A549 (cell line): ENCODE measurements at regions not wholly inside any gene's neighbourhood (a gene's known extent, or its start where the extent isn't known, plus 50 kb on each side); places are given as distances from the start of the nearest gene placed in this dataset.

ENCODE experiments used
- ATAC-seq, 2 experiments: fragments of 200-7000 bp in 1 of 2; fragments of >200 bp in 1 of 2; cut with Nextera tagmentation in 1 of 2; cut with Tn5 transposase in 1 of 2; 3 replicates each; pipeline versions ENCODE4 v1.8.0 to v1.9.1; 2018 to 2020; ENCODE audit warnings: mild to moderate bottlenecking in 1 of 2, moderate library complexity in 1 of 2
- CTCF ChIA-PET: fragments of 300-600 bp; sonication (Branson Sonifier 250); formaldehyde crosslinking; extraction: SDS; loops from one replicate; lab custom pipeline; 2021; ENCODE audit warnings: antibody characterized with exemption, inconsistent platforms; lab: Yijun Ruan, JAX
- POLR2A ChIA-PET: fragments of 350-600 bp; formaldehyde crosslinking; extraction: SDS; loops from one replicate; lab custom pipeline; 2021; ENCODE audit warnings: antibody characterized with exemption, inconsistent platforms; lab: Yijun Ruan, JAX
- DNase-seq, 2 experiments: peaks; one replicate each; pipeline versions ENCODE4 v3.0.0 to v3.0.0-alpha.2; 2011 to 2016; ENCODE audit warnings: low read depth in 1 of 2, low spot score in 1 of 2
- FAIRE-seq: peaks from 2 replicates; lab custom pipeline; 2011; peaks lifted over from hg19 to GRCh38; lab: Jason Lieb, UNC
- H3K27ac ChIP-seq, 2 experiments: fragments of >200 bp; sonication (Bioruptor Twin); formaldehyde crosslinking; 3 replicates each; pipeline ENCODE4 v1.5.1; 2016 to 2017
- H3K4me1 ChIP-seq: fragments of >200 bp; sonication (Bioruptor Twin); formaldehyde crosslinking; 3 replicates; pipeline ENCODE4 v1.6.1; 2016
- H3K4me2 ChIP-seq: fragments of >200 bp; sonication (Bioruptor Twin); formaldehyde crosslinking; 3 replicates; pipeline ENCODE4 v1.6.1; 2016
- H3K4me3 ChIP-seq: fragments of >200 bp; sonication (Bioruptor Twin); formaldehyde crosslinking; 3 replicates; pipeline ENCODE4 v1.5.1; 2016
- H3K9me3 ChIP-seq: fragments of >200 bp; sonication (Bioruptor Twin); formaldehyde crosslinking; 3 replicates; pipeline ENCODE4 v1.6.1; 2016
- BCL3 ChIP-seq: fragments of >200 bp; sonication (Bioruptor Twin); formaldehyde crosslinking; IDR thresholded peaks from 3 replicates; pipeline ENCODE4 v1.6.1; 2016
- CBX2 ChIP-seq: fragments of 200-600 bp; sonication (generic); IDR thresholded peaks from 2 replicates; pipeline ENCODE4 v1.6.1; 2016; ENCODE audit warnings: low read depth, mild to moderate bottlenecking, borderline replicate concordance
- CHD4 ChIP-seq: fragments of 200-600 bp; sonication (generic); IDR thresholded peaks from 2 replicates; pipeline ENCODE4 v1.6.1; 2016; ENCODE audit warnings: antibody characterized with exemption, mild to moderate bottlenecking, borderline replicate concordance
- EHMT2 ChIP-seq: fragments of 200-600 bp; sonication (generic); IDR thresholded peaks from 2 replicates; pipeline ENCODE4 v1.6.1; 2016; ENCODE audit warnings: antibody characterized with exemption, low read depth, mild to moderate bottlenecking, moderate library complexity
- ESRRA ChIP-seq: fragments of 150-350 bp; IDR thresholded peaks from 2 replicates; pipeline ENCODE4 v1.6.1; 2014; ENCODE audit warnings: mild to moderate bottlenecking, low read length, borderline replicate concordance
- FOXS1 ChIP-seq: fragments of 250-450 bp; sonication (Bioruptor Pico); IDR thresholded peaks from 2 replicates; pipeline ENCODE4 v1.5.0; 2020; ENCODE audit warnings: mild to moderate bottlenecking, moderate library complexity
- HDAC2 ChIP-seq: fragments of 200-600 bp; sonication (generic); IDR thresholded peaks from 2 replicates; pipeline ENCODE4 v1.6.1; 2016
- HOXB5 ChIP-seq: fragments of 250-450 bp; sonication (Bioruptor Pico); IDR thresholded peaks from 2 replicates; pipeline ENCODE4 v1.5.0; 2020; ENCODE audit warnings: mild to moderate bottlenecking, moderate library complexity
- NFE2L2 ChIP-seq: fragments of 150-350 bp; conservative IDR thresholded peaks from 2 replicates; pipeline ENCODE4 v1.6.1; 2014; ENCODE audit warnings: low read length
- NR3C1 ChIP-seq: fragments of >200 bp; sonication (Bioruptor Twin); formaldehyde crosslinking; IDR thresholded peaks from 3 replicates; pipeline ENCODE4 v1.6.1; 2017
- POLR2A ChIP-seq: IDR thresholded peaks from 2 replicates; pipeline ENCODE4 v1.6.1; 2012; ENCODE audit warnings: mild to moderate bottlenecking, low read length
- RARB ChIP-seq: fragments of 250-450 bp; sonication (Bioruptor Pico); IDR thresholded peaks from 2 replicates; pipeline ENCODE4 v1.8.0; 2021; ENCODE audit warnings: mild to moderate bottlenecking, moderate library complexity
- SMC3 ChIP-seq: fragments of >200 bp; sonication (Bioruptor Twin); formaldehyde crosslinking; IDR thresholded peaks from 3 replicates; pipeline ENCODE4 v1.6.1; 2018; ENCODE audit warnings: inconsistent platforms
- TP53 ChIP-seq: fragments of 250-450 bp; sonication (Bioruptor Pico); IDR thresholded peaks from 2 replicates; pipeline ENCODE4 v1.5.0; 2021; ENCODE audit warnings: mild to moderate bottlenecking, moderate library complexity
- USF2 ChIP-seq: fragments of 450-650 bp; IDR thresholded peaks from 2 replicates; pipeline ENCODE4 v1.6.1; 2014; ENCODE audit warnings: antibody characterized with exemption
- WGBS: methylation state at CpG from one replicate; pipeline ENCODE4 v1.1.6; 2017; ENCODE audit errors: missing lambda C conversion rate; 5-methylcytosine and 5-hydroxymethylcytosine counted together
- TF ChIP-seq, protein P1 (sequence below): fragments of >200 bp; sonication (Bioruptor Twin); formaldehyde crosslinking; IDR thresholded peaks from 3 replicates; pipeline ENCODE4 v1.5.1; 2016
- TF ChIP-seq, protein P2 (sequence below): fragments of 250-450 bp; sonication (Bioruptor Pico); IDR thresholded peaks from 2 replicates; pipeline ENCODE4 v1.5.0; 2020; ENCODE audit warnings: low read depth, mild to moderate bottlenecking, moderate library complexity

DNA sequence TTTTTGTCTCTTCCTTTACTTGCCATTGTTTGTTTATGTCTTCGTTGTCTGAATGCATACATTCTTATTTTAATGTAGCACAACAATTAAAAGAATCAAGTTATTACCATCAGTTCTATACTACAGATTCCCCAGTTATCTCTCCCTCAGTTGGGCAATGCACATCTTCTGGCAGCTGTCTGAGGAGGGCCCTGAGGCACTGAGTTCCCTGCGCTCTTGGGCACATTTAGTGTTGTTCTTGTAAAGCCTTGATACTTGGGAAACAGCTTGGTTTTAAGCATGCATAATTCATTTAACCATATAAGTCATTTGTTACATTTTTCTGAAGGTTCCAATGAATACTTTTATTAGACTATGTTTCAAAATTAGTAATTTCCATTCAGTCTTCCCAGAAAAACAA lies 117.9 kb downstream of the C6orf118 start:
- Histone ChIP-seq H3K27ac (no peak overlapping the region), H3K4me2 (no peak overlapping the region), H3K4me3 (no peak overlapping the region), H3K9me3 (no peaks in the 10 kb centered on the region), H3K4me1 (no peaks in the 10 kb centered on the region)
- ChIA-PET POLR2A (no interaction called here), CTCF (no interaction called here)
- no peak for ATAC-seq
- WGBS, result 35% methylated on average over 2 of the region's 2 CpGs
- DNase-seq, result no peak
- no peak for TF ChIP-seq HDAC2
- TF ChIP-seq HOXB5 (CRISPR knock-in tag), result no peak
- no peak for TF ChIP-seq EHMT2
- TF ChIP-seq CBX2, result no peak
- TF ChIP-seq RARB (CRISPR knock-in tag), result no peak
- no peak for TF ChIP-seq SMC3
- TF ChIP-seq, protein P1, sequence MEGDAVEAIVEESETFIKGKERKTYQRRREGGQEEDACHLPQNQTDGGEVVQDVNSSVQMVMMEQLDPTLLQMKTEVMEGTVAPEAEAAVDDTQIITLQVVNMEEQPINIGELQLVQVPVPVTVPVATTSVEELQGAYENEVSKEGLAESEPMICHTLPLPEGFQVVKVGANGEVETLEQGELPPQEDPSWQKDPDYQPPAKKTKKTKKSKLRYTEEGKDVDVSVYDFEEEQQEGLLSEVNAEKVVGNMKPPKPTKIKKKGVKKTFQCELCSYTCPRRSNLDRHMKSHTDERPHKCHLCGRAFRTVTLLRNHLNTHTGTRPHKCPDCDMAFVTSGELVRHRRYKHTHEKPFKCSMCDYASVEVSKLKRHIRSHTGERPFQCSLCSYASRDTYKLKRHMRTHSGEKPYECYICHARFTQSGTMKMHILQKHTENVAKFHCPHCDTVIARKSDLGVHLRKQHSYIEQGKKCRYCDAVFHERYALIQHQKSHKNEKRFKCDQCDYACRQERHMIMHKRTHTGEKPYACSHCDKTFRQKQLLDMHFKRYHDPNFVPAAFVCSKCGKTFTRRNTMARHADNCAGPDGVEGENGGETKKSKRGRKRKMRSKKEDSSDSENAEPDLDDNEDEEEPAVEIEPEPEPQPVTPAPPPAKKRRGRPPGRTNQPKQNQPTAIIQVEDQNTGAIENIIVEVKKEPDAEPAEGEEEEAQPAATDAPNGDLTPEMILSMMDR, result no peak
- no peak for TF ChIP-seq FOXS1 (CRISPR knock-in tag)
- no peak for TF ChIP-seq USF2
- no peak for TF ChIP-seq CHD4
- TF ChIP-seq BCL3, result no peak
- no peak for FAIRE-seq

- H3K9me3 ChIP-seq, result no peaks in the 10 kb centered on the region
- H3K4me3 ChIP-seq, result no peak overlapping the region
- 44% methylated on average over 4 of the region's 10 CpGs for WGBS
- ATAC-seq, result no peak
- TF ChIP-seq CBX2 (no peak), POLR2A (no peak), TP53 (CRISPR knock-in tag) (no peak), NFE2L2 (no peak)
- TF ChIP-seq, protein P2, sequence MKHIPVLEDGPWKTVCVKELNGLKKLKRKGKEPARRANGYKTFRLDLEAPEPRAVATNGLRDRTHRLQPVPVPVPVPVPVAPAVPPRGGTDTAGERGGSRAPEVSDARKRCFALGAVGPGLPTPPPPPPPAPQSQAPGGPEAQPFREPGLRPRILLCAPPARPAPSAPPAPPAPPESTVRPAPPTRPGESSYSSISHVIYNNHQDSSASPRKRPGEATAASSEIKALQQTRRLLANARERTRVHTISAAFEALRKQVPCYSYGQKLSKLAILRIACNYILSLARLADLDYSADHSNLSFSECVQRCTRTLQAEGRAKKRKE (CRISPR knock-in tag), result no peak
- peaks cover 5% of the 10 kb centered on the region; the same call in 1 of the 3 replicates for H3K4me1 ChIP-seq
- no peak overlapping the region for H3K4me2 ChIP-seq
- CTCF ChIA-PET, result no interaction called here
- POLR2A ChIA-PET, result no interaction called here
- H3K27ac ChIP-seq, result no peak overlapping the region
- DNase-seq, result no peak
- FAIRE-seq, result no peak
Observed at GRCh38 chr6:165186441-165187205, 122.8 kb downstream of the C6orf118 start.

GRCh38 chr6:165186041-165186440 lies 123.4 kb downstream of the C6orf118 start:
- no peak for ATAC-seq
- peaks cover 7% of the 10 kb centered on the region; the same call in 1 of the 3 replicates for H3K4me1 ChIP-seq
- H3K9me3 ChIP-seq, result no peaks in the 10 kb centered on the region
- DNase-seq, result no peak
- no peak overlapping the region for H3K4me2 ChIP-seq
- ChIA-PET CTCF (no interaction called here), POLR2A (no interaction called here)
- no peak for FAIRE-seq
- no peak for TF ChIP-seq NR3C1
- no peak for TF ChIP-seq ESRRA
- H3K27ac ChIP-seq, result no peak overlapping the region
- no peak overlapping the region for H3K4me3 ChIP-seq
- 51% methylated on average over 5 of the region's 7 CpGs for WGBS
